CD14-positive monocyte (primary cell): ENCODE measurements at regions not wholly inside any gene's neighbourhood (a gene's known extent, or its start where the extent isn't known, plus 50 kb on each side); places are given as distances from the start of the nearest gene placed in this dataset.

Experiments used
- DNase-seq, 3 donors: peaks; one replicate each; pipeline ENCODE4 v3.0.0-alpha.2; 2011 to 2022
- H2AFZ ChIP-seq: 2 replicates; pipeline ENCODE4 v1.6.0; 2012; ENCODE audit warnings: mild to moderate bottlenecking, low read depth, low read length, inconsistent platforms; ENCODE audit not compliant: insufficient read depth, poor library complexity, severe bottlenecking
- H3K27ac ChIP-seq, 2 donors: 1 replicate in 1 of 2; 2 replicates in 1 of 2; pipeline ENCODE4 v1.5.1; 2012 to 2013; ENCODE audit warnings: low read length in 2 of 2, control low read depth in 1 of 2, inconsistent platforms in 1 of 2, low read depth in 1 of 2, mild to moderate bottlenecking in 1 of 2
- H3K27me3 ChIP-seq, 2 donors: one replicate each; pipeline versions ENCODE4 v1.6.0 to v1.6.1; 2011 to 2013; ENCODE audit warnings: low read length in 2 of 2; ENCODE audit not compliant: control insufficient read depth in 2 of 2, insufficient read depth in 2 of 2
- H3K36me3 ChIP-seq, 2 donors: replicated peaks in 1 of 2; 1 replicate in 1 of 2; 2 replicates in 1 of 2; pipeline versions ENCODE4 v1.5.1 to v1.6.1; 2012 to 2013; ENCODE audit warnings: low read length in 2 of 2, control low read depth in 1 of 2, inconsistent platforms in 1 of 2, mild to moderate bottlenecking in 1 of 2; ENCODE audit not compliant: insufficient read depth in 2 of 2, control insufficient read depth in 1 of 2
- H3K4me1 ChIP-seq, 2 donors: 1 replicate in 1 of 2; 2 replicates in 1 of 2; pipeline versions ENCODE4 v1.5.1 to v1.6.1; 2012 to 2013; ENCODE audit warnings: low read length in 2 of 2, control low read depth in 1 of 2, inconsistent platforms in 1 of 2, mild to moderate bottlenecking in 1 of 2, moderate library complexity in 1 of 2; ENCODE audit not compliant: insufficient read depth in 2 of 2, control insufficient read depth in 1 of 2
- H3K4me2 ChIP-seq: replicated peaks from 2 replicates; pipeline ENCODE3; 2012; ENCODE audit warnings: low read length, moderate library complexity, mild to moderate bottlenecking; ENCODE audit not compliant: poor library complexity, severe bottlenecking; ENCODE audit errors: extremely low read depth
- H3K4me3 ChIP-seq, 3 experiments: fragments of 200-600 bp in 1 of 3; sonication (generic) in 1 of 3; replicated peaks in 1 of 3; 1 replicate in 2 of 3; 2 replicates in 1 of 3; pipeline ENCODE4 v1.5.1; 2011 to 2013; ENCODE audit warnings: low read length in 3 of 3, mild to moderate bottlenecking in 3 of 3, control low read depth in 2 of 3, low read depth in 2 of 3, inconsistent platforms in 1 of 3, moderate library complexity in 1 of 3
- H3K79me2 ChIP-seq: 2 replicates; pipeline ENCODE4 v1.6.0; 2012; ENCODE audit warnings: mild to moderate bottlenecking, control low read depth, inconsistent platforms, low read length, moderate library complexity; ENCODE audit not compliant: insufficient read depth
- H3K9ac ChIP-seq: 2 replicates; pipeline ENCODE4 v1.6.0; 2017; ENCODE audit warnings: low read length, mild to moderate bottlenecking; ENCODE audit not compliant: insufficient read depth, poor library complexity, severe bottlenecking
- H3K9me3 ChIP-seq, 2 donors: replicated peaks in 1 of 2; 1 replicate in 1 of 2; 2 replicates in 1 of 2; pipeline versions ENCODE4 v1.5.1 to v1.6.1; 2012 to 2013; ENCODE audit warnings: low read length in 2 of 2, control low read depth in 1 of 2; ENCODE audit not compliant: control insufficient read depth in 1 of 2, insufficient read depth in 1 of 2
- H4K20me1 ChIP-seq: 2 replicates; pipeline ENCODE4 v1.6.0; 2012; ENCODE audit warnings: mild to moderate bottlenecking, low read length, control low read depth, moderate library complexity; ENCODE audit not compliant: insufficient read depth
- H3K27ac Mint-ChIP-seq, 7 donors: one replicate each; pipeline ENCODE4 v1.8.0; 2020; ENCODE audit warnings: mild to moderate bottlenecking in 7 of 7, mixed read lengths in 7 of 7, moderate library complexity in 6 of 7, inconsistent platforms in 2 of 7
- H3K27me3 Mint-ChIP-seq, 3 donors: one replicate each; pipeline ENCODE4 v1.8.0; 2021 to 2022; ENCODE audit warnings: low read depth in 3 of 3, mild to moderate bottlenecking in 3 of 3, mixed read lengths in 3 of 3, moderate library complexity in 3 of 3, inconsistent platforms in 1 of 3
- H3K36me3 Mint-ChIP-seq, 2 donors: one replicate each; pipeline ENCODE4 v1.8.0; 2020; ENCODE audit warnings: mixed read lengths in 2 of 2, inconsistent platforms in 1 of 2, mild to moderate bottlenecking in 1 of 2
- H3K4me1 Mint-ChIP-seq: one replicate; pipeline ENCODE4 v1.8.0; 2020; ENCODE audit warnings: mild to moderate bottlenecking, mixed read lengths
- H3K4me3 Mint-ChIP-seq, 2 donors: one replicate each; pipeline ENCODE4 v1.8.0; 2020; ENCODE audit warnings: mild to moderate bottlenecking in 2 of 2, mixed read lengths in 2 of 2, moderate library complexity in 1 of 2
- H3K9me3 Mint-ChIP-seq, 7 donors: one replicate each; pipeline ENCODE4 v1.8.0; 2020 to 2022; ENCODE audit warnings: mixed read lengths in 7 of 7, mild to moderate bottlenecking in 6 of 7, moderate library complexity in 6 of 7, inconsistent platforms in 2 of 7
- CTCF ChIP-seq: fragments of 200-600 bp; IDR thresholded peaks from one replicate; pipeline ENCODE4 v1.8.0; 2022; ENCODE audit warnings: antibody characterized with exemption, mild to moderate bottlenecking
- WGBS: methylation state at CpG from one replicate; pipeline ENCODE4 v1.1.5; 2013; ENCODE audit warnings: missing lambda C conversion rate; ENCODE audit not compliant: insufficient coverage; 5-methylcytosine and 5-hydroxymethylcytosine counted together
- intact Hi-C, 2 donors: fragments of 100-400 bp; cut with micrococcal nuclease; formaldehyde crosslinking; loops; one replicate each; pipeline versions ENCODE4 v1.15.0 to v1.15.1; 2023

- no peaks in the 10 kb centered on the region for H4K20me1 ChIP-seq
- H3K27me3 Mint-ChIP-seq = peaks cover 3 to 8% (median 5%) of the 10 kb centered on the region in 3 donors
- intact Hi-C loops = no loop called here
- H3K36me3 ChIP-seq = no peaks in the 10 kb centered on the region
- H3K9me3 ChIP-seq = no peaks in the 10 kb centered on the region
- H3K4me2 ChIP-seq = no peak overlapping the region
- no peaks in the 10 kb centered on the region for H3K4me1 ChIP-seq
- H3K27ac Mint-ChIP-seq = peak overlapping the region in 1 of 7 donors; percentile 28
- H3K4me3 Mint-ChIP-seq = no peak overlapping the region
- H3K9ac ChIP-seq = no peak overlapping the region
- H3K27me3 ChIP-seq = no peaks in the 10 kb centered on the region
- H3K4me3 ChIP-seq = no peak overlapping the region
- no peak for TF ChIP-seq CTCF
- no peak overlapping the region for H2AFZ ChIP-seq
- WGBS = no CpG with 5 or more reads among the region's 2 CpGs
- H3K4me1 Mint-ChIP-seq = no peaks in the 10 kb centered on the region
- no peaks in the 10 kb centered on the region for H3K79me2 ChIP-seq
- H3K36me3 Mint-ChIP-seq = no peaks in the 10 kb centered on the region
- DNase-seq = no peak
- H3K9me3 Mint-ChIP-seq = peaks cover 0 to 2% (median 0%) of the 10 kb centered on the region in 7 donors
- H3K27ac ChIP-seq = no peak overlapping the region
Observed at GRCh38 chr2:120809151-120809550, 73.5 kb downstream of the GLI2 start.

- H3K27me3 Mint-ChIP-seq = peaks cover 5 to 8% (median 5%) of the 10 kb centered on the region in 3 donors
- no peaks in the 10 kb centered on the region for H3K9me3 ChIP-seq
- DNase-seq = no peak
- WGBS = 68% methylated on average over 7 of the region's 13 CpGs
- H3K36me3 Mint-ChIP-seq = no peaks in the 10 kb centered on the region
- H3K79me2 ChIP-seq = no peaks in the 10 kb centered on the region
- H3K4me3 ChIP-seq = no peak overlapping the region
- H4K20me1 ChIP-seq = no peaks in the 10 kb centered on the region
- no peak overlapping the region for H3K4me3 Mint-ChIP-seq
- H3K4me2 ChIP-seq = no peak overlapping the region
- peaks cover 0 to 2% (median 0%) of the 10 kb centered on the region in 7 donors for H3K9me3 Mint-ChIP-seq
- no peak overlapping the region for H3K27ac ChIP-seq
- no peak overlapping the region for H3K9ac ChIP-seq
- H3K4me1 ChIP-seq = no peaks in the 10 kb centered on the region
- no peak overlapping the region for H2AFZ ChIP-seq
- intact Hi-C loops = no loop called here
- no peaks in the 10 kb centered on the region for H3K4me1 Mint-ChIP-seq
- no peaks in the 10 kb centered on the region for H3K36me3 ChIP-seq
- no peak for TF ChIP-seq CTCF
- H3K27ac Mint-ChIP-seq = no peak overlapping the region
- H3K27me3 ChIP-seq = no peaks in the 10 kb centered on the region
Observed at GRCh38 chr2:120809609-120810440, 74.2 kb downstream of the GLI2 start.
